Stomach (tissue), 4 donors: ENCODE measurements at regions not wholly inside any gene's neighbourhood (a gene's known extent, or its start where the extent isn't known, plus 50 kb on each side); places are given as distances from the start of the nearest gene placed in this dataset.

ENCODE experiments used
- EP300 ChIP-seq: sonication (generic); formaldehyde crosslinking; IDR thresholded peaks from one replicate; pipeline ENCODE4 v1.6.1; 2017; ENCODE audit warnings: antibody characterized with exemption
- POLR2A ChIP-seq, 4 donors: fragments of 450-650 bp; IDR thresholded peaks; one replicate each; pipeline ENCODE4 v1.6.1; 2016; ENCODE audit warnings: antibody characterized with exemption in 4 of 4, control low read depth in 2 of 4, mild to moderate bottlenecking in 1 of 4, moderate library complexity in 1 of 4
- POLR2AphosphoS5 ChIP-seq, 3 donors: sonication (generic); formaldehyde crosslinking; IDR thresholded peaks; one replicate each; pipeline ENCODE4 v1.6.1; 2016; ENCODE audit warnings: antibody characterized with exemption in 3 of 3
- TF ChIP-seq, protein P1 (sequence below), 7 experiments: fragments of 450-650 bp in 4 of 7; fragments of 200-600 bp in 3 of 7; sonication (generic) in 3 of 7; IDR thresholded peaks; one replicate each; pipeline ENCODE4 v1.5.1; 2016 to 2019; ENCODE audit warnings: antibody characterized with exemption in 7 of 7, control low read depth in 2 of 7, mild to moderate bottlenecking in 1 of 7

GRCh38 chr7:3159445-3159844 is 115.8 kb upstream of the CARD11 start:
- TF ChIP-seq, protein P1, sequence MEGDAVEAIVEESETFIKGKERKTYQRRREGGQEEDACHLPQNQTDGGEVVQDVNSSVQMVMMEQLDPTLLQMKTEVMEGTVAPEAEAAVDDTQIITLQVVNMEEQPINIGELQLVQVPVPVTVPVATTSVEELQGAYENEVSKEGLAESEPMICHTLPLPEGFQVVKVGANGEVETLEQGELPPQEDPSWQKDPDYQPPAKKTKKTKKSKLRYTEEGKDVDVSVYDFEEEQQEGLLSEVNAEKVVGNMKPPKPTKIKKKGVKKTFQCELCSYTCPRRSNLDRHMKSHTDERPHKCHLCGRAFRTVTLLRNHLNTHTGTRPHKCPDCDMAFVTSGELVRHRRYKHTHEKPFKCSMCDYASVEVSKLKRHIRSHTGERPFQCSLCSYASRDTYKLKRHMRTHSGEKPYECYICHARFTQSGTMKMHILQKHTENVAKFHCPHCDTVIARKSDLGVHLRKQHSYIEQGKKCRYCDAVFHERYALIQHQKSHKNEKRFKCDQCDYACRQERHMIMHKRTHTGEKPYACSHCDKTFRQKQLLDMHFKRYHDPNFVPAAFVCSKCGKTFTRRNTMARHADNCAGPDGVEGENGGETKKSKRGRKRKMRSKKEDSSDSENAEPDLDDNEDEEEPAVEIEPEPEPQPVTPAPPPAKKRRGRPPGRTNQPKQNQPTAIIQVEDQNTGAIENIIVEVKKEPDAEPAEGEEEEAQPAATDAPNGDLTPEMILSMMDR (IDR thresholded peaks at IDR 0.05), result no peak
- TF ChIP-seq POLR2A (IDR thresholded peaks at IDR 0.05) (no peak), EP300 (no peak), POLR2AphosphoS5 (IDR thresholded peaks at IDR 0.05) (no peak)
